ENCODE measurements at regions not wholly inside any gene's neighbourhood (a gene's known extent, or its start where the extent isn't known, plus 50 kb on each side); places are given as distances from the start of the nearest gene placed in this dataset.

DNA sequence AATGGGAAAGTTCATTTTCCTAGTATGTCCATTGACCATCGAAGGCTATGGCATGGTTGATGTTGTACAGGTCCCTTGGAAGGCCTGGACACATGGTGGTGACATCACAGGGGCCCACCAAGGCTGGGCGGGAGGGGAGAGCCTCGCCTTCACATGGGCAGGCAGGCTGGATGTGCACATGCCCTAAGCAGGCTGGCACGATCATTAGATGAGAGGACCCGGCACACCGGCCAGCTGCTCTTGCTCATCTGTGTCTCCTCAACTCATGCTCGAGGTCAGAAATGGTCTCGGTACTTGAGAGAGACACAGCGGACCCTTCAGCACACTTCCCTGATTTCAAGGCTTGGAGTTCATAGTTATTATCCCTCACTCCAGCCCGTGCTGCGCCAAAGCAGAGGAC lies 416.9 kb upstream of the ZFHX3 start:
- Histone ChIP-seq H3K27me3 (ENCODE audit: low read depth, low read length) (peaks cover 36% of the 10 kb centered on the region), H3K9me3 (ENCODE audit: insufficient read depth, low read length) (no peaks in the 10 kb centered on the region), H4K20me1 (ENCODE audit: insufficient read depth, low read length) (no peaks in the 10 kb centered on the region), H2AFZ (ENCODE audit: low read depth, low read length) (no peak overlapping the region), H3K4me3 (ENCODE audit: low read length) (no peak overlapping the region), H3K4me1 (ENCODE audit: low read length) (no peaks in the 10 kb centered on the region), H3K9ac (ENCODE audit: low read length) (no peak overlapping the region), H3K36me3 (replicated peaks; ENCODE audit: low read depth, low read length) (no peaks in the 10 kb centered on the region), H3K27ac (ENCODE audit: low read length) (no peak overlapping the region), H3K79me2 (ENCODE audit: low read length) (no peaks in the 10 kb centered on the region), H3K4me2 (ENCODE audit: low read length) (no peak overlapping the region)
- no peak for TF ChIP-seq EZH2phosphoT487 (IDR thresholded peaks at IDR 0.05; ENCODE audit: low read depth)
- TF ChIP-seq, protein P1, sequence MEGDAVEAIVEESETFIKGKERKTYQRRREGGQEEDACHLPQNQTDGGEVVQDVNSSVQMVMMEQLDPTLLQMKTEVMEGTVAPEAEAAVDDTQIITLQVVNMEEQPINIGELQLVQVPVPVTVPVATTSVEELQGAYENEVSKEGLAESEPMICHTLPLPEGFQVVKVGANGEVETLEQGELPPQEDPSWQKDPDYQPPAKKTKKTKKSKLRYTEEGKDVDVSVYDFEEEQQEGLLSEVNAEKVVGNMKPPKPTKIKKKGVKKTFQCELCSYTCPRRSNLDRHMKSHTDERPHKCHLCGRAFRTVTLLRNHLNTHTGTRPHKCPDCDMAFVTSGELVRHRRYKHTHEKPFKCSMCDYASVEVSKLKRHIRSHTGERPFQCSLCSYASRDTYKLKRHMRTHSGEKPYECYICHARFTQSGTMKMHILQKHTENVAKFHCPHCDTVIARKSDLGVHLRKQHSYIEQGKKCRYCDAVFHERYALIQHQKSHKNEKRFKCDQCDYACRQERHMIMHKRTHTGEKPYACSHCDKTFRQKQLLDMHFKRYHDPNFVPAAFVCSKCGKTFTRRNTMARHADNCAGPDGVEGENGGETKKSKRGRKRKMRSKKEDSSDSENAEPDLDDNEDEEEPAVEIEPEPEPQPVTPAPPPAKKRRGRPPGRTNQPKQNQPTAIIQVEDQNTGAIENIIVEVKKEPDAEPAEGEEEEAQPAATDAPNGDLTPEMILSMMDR (IDR thresholded peaks at IDR 0.05; ENCODE audit: low read depth, low read length), result no peak

DNA sequence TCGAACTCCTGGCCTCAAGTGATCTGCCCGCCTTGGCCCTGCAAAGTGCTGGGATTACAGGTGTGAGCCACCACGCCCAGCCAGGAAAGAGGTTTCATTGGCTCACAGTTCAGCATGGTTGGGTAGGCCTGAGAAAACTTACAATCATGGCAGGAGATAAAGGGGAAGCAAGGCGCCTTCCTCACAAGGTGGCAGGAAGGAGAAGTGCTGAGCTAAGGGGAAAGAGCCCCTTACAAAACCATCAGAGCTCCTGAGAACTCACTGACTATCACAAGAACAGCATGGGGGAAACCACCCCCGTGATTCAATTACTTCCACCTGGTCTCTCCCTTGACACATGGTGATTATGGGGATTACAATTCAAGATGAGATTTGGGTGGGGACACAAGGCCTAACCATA lies 411.7 kb upstream of the ZFHX3 start:
- Histone ChIP-seq H3K4me1 (ENCODE audit: low read length) (no peaks in the 10 kb centered on the region), H3K9me3 (ENCODE audit: insufficient read depth, low read length) (no peaks in the 10 kb centered on the region), H3K4me3 (ENCODE audit: low read length) (no peak overlapping the region), H3K9ac (ENCODE audit: low read length) (no peak overlapping the region), H4K20me1 (ENCODE audit: insufficient read depth, low read length) (no peaks in the 10 kb centered on the region), H2AFZ (ENCODE audit: low read depth, low read length) (no peak overlapping the region), H3K36me3 (replicated peaks; ENCODE audit: low read depth, low read length) (no peaks in the 10 kb centered on the region), H3K79me2 (ENCODE audit: low read length) (no peaks in the 10 kb centered on the region), H3K27me3 (ENCODE audit: low read depth, low read length) (0 out of 2 replicates have a peak, but pooled peaks cover 3% of the 10 kb centered on the region), H3K4me2 (ENCODE audit: low read length) (no peak overlapping the region), H3K27ac (ENCODE audit: low read length) (no peak overlapping the region)
- no peak for TF ChIP-seq EZH2phosphoT487 (IDR thresholded peaks at IDR 0.05; ENCODE audit: low read depth)
- TF ChIP-seq, protein P1 (IDR thresholded peaks at IDR 0.05; ENCODE audit: low read depth, low read length), result no peak

DNA sequence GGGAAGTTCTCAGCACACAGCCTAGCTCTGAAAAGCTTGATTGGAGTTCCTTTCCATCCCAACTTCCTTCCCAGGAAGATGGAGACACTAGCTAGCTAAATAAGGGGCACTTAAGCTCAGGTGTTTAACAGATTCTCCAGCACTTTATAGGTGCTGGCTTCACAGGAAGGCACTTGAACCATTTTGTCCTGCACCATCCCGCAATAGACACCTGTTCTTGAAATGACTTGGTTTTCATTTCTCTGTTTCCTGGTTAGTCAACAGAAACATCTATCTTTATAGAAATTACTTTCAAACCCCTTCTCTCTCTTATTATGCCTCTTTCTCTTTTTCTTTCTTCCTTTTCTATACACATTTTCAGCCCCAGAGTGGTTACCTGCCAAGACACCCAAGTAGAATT lies 409.9 kb upstream of the ZFHX3 start:
- no peak overlapping the region for H3K4me2 ChIP-seq (ENCODE audit: low read length)
- no peak overlapping the region for H3K4me3 ChIP-seq (ENCODE audit: low read length)
- H4K20me1 ChIP-seq (ENCODE audit: insufficient read depth, low read length), result no peaks in the 10 kb centered on the region
- H3K9ac ChIP-seq (ENCODE audit: low read length), result no peak overlapping the region
- H3K36me3 ChIP-seq (replicated peaks; ENCODE audit: low read depth, low read length), result no peaks in the 10 kb centered on the region
- TF ChIP-seq EZH2phosphoT487 (IDR thresholded peaks at IDR 0.05; ENCODE audit: low read depth), result no peak
- TF ChIP-seq, protein P1 (IDR thresholded peaks at IDR 0.05; ENCODE audit: low read depth, low read length), result no peak
- H3K79me2 ChIP-seq (ENCODE audit: low read length), result no peaks in the 10 kb centered on the region
- no peak overlapping the region for H3K27ac ChIP-seq (ENCODE audit: low read length)
- no peaks in the 10 kb centered on the region for H3K9me3 ChIP-seq (ENCODE audit: insufficient read depth, low read length)
- H2AFZ ChIP-seq (ENCODE audit: low read depth, low read length), result no peak overlapping the region
- no peaks in the 10 kb centered on the region for H3K4me1 ChIP-seq (ENCODE audit: low read length)
- H3K27me3 ChIP-seq (ENCODE audit: low read depth, low read length), result no peaks in the 10 kb centered on the region

DNA sequence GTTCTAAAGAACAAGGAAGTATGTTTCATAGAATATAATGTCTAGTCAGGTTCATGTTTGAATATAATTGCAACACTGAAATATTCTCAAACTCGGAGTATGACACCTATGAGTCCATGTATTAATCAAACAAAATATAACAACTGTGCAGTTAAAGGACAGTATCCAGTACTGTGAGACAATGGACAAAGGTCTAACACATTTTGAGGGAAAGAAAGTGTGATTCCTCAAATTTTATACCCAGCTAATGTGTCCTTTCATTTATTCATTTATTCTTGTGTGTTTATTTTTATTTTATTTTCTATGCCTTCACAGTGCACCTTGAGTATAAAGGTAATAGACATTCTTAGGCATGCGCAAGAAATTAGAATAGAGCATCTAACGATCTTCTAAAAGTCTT lies 401.0 kb upstream of the ZFHX3 start:
- H3K9ac ChIP-seq (ENCODE audit: low read length), result no peak overlapping the region
- no peak overlapping the region for H2AFZ ChIP-seq (ENCODE audit: low read depth, low read length)
- no peaks in the 10 kb centered on the region for H3K36me3 ChIP-seq (replicated peaks; ENCODE audit: low read depth, low read length)
- H3K4me1 ChIP-seq (ENCODE audit: low read length), result no peaks in the 10 kb centered on the region
- no peak overlapping the region for H3K4me3 ChIP-seq (ENCODE audit: low read length)
- 0 out of 2 replicates have a peak, but pooled peaks cover 4% of the 10 kb centered on the region for H3K9me3 ChIP-seq (ENCODE audit: insufficient read depth, low read length)
- H3K4me2 ChIP-seq (ENCODE audit: low read length), result no peak overlapping the region
- H3K27me3 ChIP-seq (ENCODE audit: low read depth, low read length), result peaks cover 3% of the 10 kb centered on the region; the same call in 1 of the 2 replicates
- no peak overlapping the region for H3K27ac ChIP-seq (ENCODE audit: low read length)
- no peaks in the 10 kb centered on the region for H3K79me2 ChIP-seq (ENCODE audit: low read length)
- TF ChIP-seq EZH2phosphoT487 (IDR thresholded peaks at IDR 0.05; ENCODE audit: low read depth), result no peak
- TF ChIP-seq, protein P1 (IDR thresholded peaks at IDR 0.05; ENCODE audit: low read depth, low read length), result no peak
- H4K20me1 ChIP-seq (ENCODE audit: insufficient read depth, low read length), result no peaks in the 10 kb centered on the region
